Testis (tissue), 2 donors: ENCODE measurements at regions not wholly inside any gene's neighbourhood (a gene's known extent, or its start where the extent isn't known, plus 50 kb on each side); places are given as distances from the start of the nearest gene placed in this dataset.

ENCODE experiments used
- DNase-seq: peaks from one replicate; pipeline ENCODE4 v3.0.0-alpha.2; 2019
- H3K27ac ChIP-seq, 2 donors: fragments of 200-600 bp; sonication (generic); one replicate each; pipeline ENCODE4 v1.5.1; 2019
- H3K27me3 ChIP-seq: fragments of 200-600 bp; sonication (generic); one replicate; pipeline ENCODE4 v1.5.1; 2019
- H3K36me3 ChIP-seq: fragments of 200-600 bp; sonication (generic); one replicate; pipeline ENCODE4 v1.5.1; 2017; ENCODE audit warnings: low read depth; ENCODE audit errors: missing control alignments
- H3K4me1 ChIP-seq: fragments of 200-600 bp; sonication (generic); one replicate; pipeline ENCODE4 v1.5.1; 2019
- H3K4me3 ChIP-seq, 2 donors: fragments of 200-600 bp; sonication (generic); one replicate each; pipeline ENCODE4 v1.5.1; 2017 to 2019
- H3K9me3 ChIP-seq: fragments of 200-600 bp; sonication (generic); one replicate; pipeline ENCODE4 v1.5.1; 2017
- POLR2A ChIP-seq: fragments of 450-650 bp; IDR thresholded peaks from one replicate; pipeline ENCODE4 v1.6.1; 2017; ENCODE audit warnings: antibody characterized with exemption, mild to moderate bottlenecking, moderate library complexity
- WGBS, 2 donors: methylation state at CpG; one replicate each; pipeline ENCODE4 v1.1.5; 2018; 5-methylcytosine and 5-hydroxymethylcytosine counted together
- intact Hi-C: fragments of 100-400 bp; cut with DNase I; formaldehyde crosslinking; loops from one replicate; pipeline ENCODE4 v1.15.1; 2023; ENCODE audit warnings: low total_unique reads
- TF ChIP-seq, protein P1 (sequence below), 3 experiments: fragments of 450-650 bp in 2 of 3; fragments of 200-600 bp in 1 of 3; sonication (generic) in 1 of 3; IDR thresholded peaks; one replicate each; pipeline ENCODE4 v1.5.1; 2016 to 2019; ENCODE audit warnings: antibody characterized with exemption in 3 of 3, mild to moderate bottlenecking in 2 of 3, moderate library complexity in 1 of 3

DNA sequence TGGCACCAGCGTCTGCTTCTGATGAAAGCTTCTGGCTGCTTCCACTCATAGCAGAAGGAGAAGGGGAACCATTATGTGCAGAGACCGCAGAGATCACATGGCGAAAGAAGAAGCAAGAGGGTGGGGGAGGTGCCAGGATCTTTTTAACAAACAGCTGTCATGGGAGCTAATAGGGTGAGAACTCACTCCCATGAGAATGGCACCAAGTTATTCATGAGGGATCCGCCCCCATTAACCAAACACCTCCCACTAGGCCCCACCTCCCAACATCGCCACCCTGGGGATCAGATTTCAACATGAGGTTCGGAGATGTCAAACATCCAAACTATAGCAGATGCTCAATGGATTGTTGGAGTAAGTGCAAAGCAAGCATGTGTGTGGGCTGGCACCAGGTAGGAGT, 125.8 kb upstream of the SLIT3 start:
- Histone ChIP-seq H3K27me3 (no peaks in the 10 kb centered on the region), H3K36me3 (no peaks in the 10 kb centered on the region), H3K27ac (no peak overlapping the region), H3K4me3 (no peak overlapping the region), H3K4me1 (no peaks in the 10 kb centered on the region), H3K9me3 (no peaks in the 10 kb centered on the region)
- TF ChIP-seq, protein P1, sequence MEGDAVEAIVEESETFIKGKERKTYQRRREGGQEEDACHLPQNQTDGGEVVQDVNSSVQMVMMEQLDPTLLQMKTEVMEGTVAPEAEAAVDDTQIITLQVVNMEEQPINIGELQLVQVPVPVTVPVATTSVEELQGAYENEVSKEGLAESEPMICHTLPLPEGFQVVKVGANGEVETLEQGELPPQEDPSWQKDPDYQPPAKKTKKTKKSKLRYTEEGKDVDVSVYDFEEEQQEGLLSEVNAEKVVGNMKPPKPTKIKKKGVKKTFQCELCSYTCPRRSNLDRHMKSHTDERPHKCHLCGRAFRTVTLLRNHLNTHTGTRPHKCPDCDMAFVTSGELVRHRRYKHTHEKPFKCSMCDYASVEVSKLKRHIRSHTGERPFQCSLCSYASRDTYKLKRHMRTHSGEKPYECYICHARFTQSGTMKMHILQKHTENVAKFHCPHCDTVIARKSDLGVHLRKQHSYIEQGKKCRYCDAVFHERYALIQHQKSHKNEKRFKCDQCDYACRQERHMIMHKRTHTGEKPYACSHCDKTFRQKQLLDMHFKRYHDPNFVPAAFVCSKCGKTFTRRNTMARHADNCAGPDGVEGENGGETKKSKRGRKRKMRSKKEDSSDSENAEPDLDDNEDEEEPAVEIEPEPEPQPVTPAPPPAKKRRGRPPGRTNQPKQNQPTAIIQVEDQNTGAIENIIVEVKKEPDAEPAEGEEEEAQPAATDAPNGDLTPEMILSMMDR (IDR thresholded peaks at IDR 0.05), result no peak
- TF ChIP-seq POLR2A, result no peak
- intact Hi-C loops, result no loop called here
- 82 to 86% methylated on average over 5 to 6 of the region's 6 CpGs for WGBS, 2 donors
- no peak for DNase-seq

DNA sequence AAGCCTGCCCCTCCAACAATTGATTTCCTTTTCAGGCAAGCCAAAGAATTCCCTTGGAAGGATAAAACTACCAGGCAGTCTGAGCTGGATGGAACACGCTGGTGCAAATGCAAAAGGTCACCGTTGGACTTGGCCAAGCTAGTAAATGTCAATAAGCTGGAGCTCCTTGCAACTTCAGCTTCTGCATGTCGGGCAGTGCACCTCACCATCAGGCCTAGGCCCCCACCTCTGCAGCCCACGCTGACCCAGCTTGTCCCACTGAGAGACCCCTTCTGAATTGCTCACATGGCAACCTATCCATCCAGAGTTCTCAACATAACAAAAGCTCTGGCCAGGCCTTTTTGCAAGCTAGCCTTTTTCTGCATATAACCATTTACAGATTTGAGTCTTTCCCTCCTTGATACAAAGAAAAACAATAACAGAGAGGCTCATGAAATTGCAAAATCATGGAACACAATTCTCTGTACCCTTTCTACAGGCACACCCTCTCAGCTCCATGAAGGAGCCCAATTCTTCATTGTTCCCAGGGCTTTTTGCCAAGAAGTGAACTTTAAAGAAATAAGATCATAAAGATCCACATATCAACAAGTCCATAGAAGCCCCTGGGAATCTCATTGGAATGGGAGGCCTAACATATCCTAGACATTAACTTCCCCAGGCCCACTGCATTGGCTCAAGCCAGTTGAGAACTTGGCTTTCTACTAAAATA, 123.9 kb upstream of the SLIT3 start:
- Histone ChIP-seq H3K36me3 (no peaks in the 10 kb centered on the region), H3K9me3 (no peaks in the 10 kb centered on the region), H3K27ac (no peak overlapping the region), H3K27me3 (no peaks in the 10 kb centered on the region), H3K4me1 (no peaks in the 10 kb centered on the region), H3K4me3 (no peak overlapping the region)
- no peak for DNase-seq
- intact Hi-C loops, result no loop called here
- no peak for TF ChIP-seq POLR2A
- TF ChIP-seq, protein P1 (IDR thresholded peaks at IDR 0.05), result no peak
- WGBS, 2 donors, result 76 to 77% methylated on average over 4 of the region's 4 CpGs

DNA sequence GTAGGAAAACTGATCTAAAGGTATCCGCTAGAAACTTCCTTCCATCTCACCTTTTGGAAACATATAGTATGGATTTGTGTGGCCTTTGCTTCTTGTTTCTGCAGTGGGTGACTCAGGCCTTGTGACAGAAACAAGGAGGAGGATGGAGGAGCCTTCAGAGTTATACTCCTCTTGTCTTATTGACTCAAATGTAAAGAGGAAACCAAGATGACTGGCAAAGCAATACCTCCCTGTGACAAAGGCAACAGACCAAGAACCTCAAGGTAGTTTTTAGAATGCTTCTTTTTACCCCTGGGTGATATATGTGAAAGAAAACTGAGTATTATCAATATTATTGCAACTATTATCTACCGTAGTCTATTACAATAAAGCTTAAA, 123.3 kb upstream of the SLIT3 start:
- H3K27ac ChIP-seq, result no peak overlapping the region
- intact Hi-C loops, result no loop called here
- 82 to 91% methylated on average over 2 of the region's 2 CpGs for WGBS, 2 donors
- no peaks in the 10 kb centered on the region for H3K4me1 ChIP-seq
- TF ChIP-seq POLR2A, result no peak
- TF ChIP-seq, protein P1 (IDR thresholded peaks at IDR 0.05), result no peak
- H3K36me3 ChIP-seq, result no peaks in the 10 kb centered on the region
- DNase-seq, result no peak
- no peaks in the 10 kb centered on the region for H3K27me3 ChIP-seq
- H3K4me3 ChIP-seq, result no peak overlapping the region
- H3K9me3 ChIP-seq, result no peaks in the 10 kb centered on the region

DNA sequence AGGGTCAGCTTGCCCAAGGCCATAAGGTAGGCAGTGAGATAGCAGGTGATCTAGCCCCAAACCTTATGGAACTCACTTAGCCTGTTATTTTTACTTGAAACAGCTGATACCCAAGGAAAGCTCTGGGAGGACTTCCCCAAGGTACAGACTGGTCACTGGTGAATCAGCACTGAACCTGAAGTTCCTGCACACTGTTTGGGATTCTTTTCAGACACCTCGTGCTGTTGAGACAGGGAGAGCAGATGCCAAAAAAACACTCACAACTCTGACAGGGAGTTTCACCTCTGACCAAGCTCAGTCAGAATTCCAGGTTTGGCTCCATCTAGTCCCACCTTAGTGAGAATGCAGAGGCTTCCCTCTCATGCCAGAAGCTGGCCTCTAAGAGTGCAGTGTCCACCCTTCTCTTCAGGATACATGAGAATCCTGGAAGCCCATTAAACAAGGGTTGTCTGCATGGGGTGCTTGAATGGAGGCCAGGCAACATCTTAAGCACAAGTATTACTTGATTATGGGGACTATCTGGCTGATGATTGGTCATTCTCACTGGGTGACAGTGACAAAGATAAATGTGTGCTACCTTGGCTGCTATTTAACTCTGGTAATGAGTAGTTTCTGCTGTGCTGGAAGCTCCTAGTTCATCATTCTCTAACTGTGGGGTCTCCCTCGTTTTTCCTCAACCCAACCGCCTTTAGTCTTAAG, 122.8 kb upstream of the SLIT3 start:
- Histone ChIP-seq H3K27me3 (no peaks in the 10 kb centered on the region), H3K4me1 (no peaks in the 10 kb centered on the region), H3K9me3 (no peaks in the 10 kb centered on the region), H3K27ac (no peak overlapping the region), H3K36me3 (no peaks in the 10 kb centered on the region), H3K4me3 (no peak overlapping the region)
- intact Hi-C loops, result no loop called here
- no peak for DNase-seq
- TF ChIP-seq, protein P1 (IDR thresholded peaks at IDR 0.05), result no peak
- no peak for TF ChIP-seq POLR2A
- 81 to 82% methylated on average over 3 of the region's 3 CpGs for WGBS, 2 donors

DNA sequence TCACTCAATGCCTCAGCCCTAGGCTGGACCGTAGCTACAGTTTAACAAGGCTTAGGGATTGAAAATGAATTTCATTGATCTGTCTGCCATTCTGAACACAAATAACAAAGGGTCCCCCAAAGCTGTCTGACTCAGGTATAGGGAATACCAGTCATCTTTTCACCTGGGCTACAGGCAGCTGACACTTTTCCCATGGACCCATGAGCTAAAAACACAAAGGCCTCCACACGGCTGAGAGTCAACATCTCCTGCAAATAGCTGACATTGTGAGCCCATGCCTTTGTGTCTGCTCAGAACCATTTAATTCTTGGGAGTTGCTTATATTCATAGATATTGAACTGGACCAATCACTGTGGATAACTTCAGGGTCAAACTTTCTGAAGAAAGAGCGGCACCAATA, 121.1 kb upstream of the SLIT3 start:
- Histone ChIP-seq H3K9me3 (no peaks in the 10 kb centered on the region), H3K27ac (no peak overlapping the region), H3K4me3 (no peak overlapping the region), H3K36me3 (no peaks in the 10 kb centered on the region), H3K4me1 (no peaks in the 10 kb centered on the region), H3K27me3 (no peaks in the 10 kb centered on the region)
- no peak for DNase-seq
- TF ChIP-seq POLR2A, result no peak
- TF ChIP-seq, protein P1 (IDR thresholded peaks at IDR 0.05), result no peak
- intact Hi-C loops, result no loop called here
- WGBS, 2 donors, result 92 to 95% methylated on average over 3 of the region's 3 CpGs
